ENCODE measurements at regions not wholly inside any gene's neighbourhood (a gene's known extent, or its start where the extent isn't known, plus 50 kb on each side); places are given as distances from the start of the nearest gene placed in this dataset.

- DNase-seq (ENCODE audit: low read depth in 6 of 9, low spot score in 9 of 9): no peak
- Histone ChIP-seq H3K4me3 (ENCODE audit: low read length in 2 of 2) (no peak overlapping the region), H3K4me1 (ENCODE audit: control insufficient read depth in 2 of 2, insufficient read depth in 2 of 2, low read length in 2 of 2) (no peaks in the 10 kb centered on the region), H3K36me3 (ENCODE audit: control insufficient read depth in 2 of 2, insufficient read depth in 2 of 2, low read length in 1 of 2) (no peaks in the 10 kb centered on the region), H3K27ac (ENCODE audit: low read depth in 1 of 2, low read length in 1 of 2) (no peak overlapping the region), H3K27me3 (ENCODE audit: control insufficient read depth in 2 of 2, insufficient read depth in 1 of 2, low read length in 1 of 2) (no peaks in the 10 kb centered on the region), H3K9me3 (ENCODE audit: control insufficient read depth in 2 of 2, insufficient read depth in 1 of 2, low read length in 1 of 2) (no peaks in the 10 kb centered on the region)
- 72% methylated on average over 2 of the region's 2 CpGs for WGBS
Observed at GRCh38 chr2:164023896-164024295, 288.1 kb upstream of the FIGN start.

GRCh38 chr2:164015328-164016123, 279.7 kb upstream of the FIGN start:
- Histone ChIP-seq H3K27ac (ENCODE audit: low read depth in 1 of 2, low read length in 1 of 2) (no peak overlapping the region), H3K4me1 (ENCODE audit: control insufficient read depth in 2 of 2, insufficient read depth in 2 of 2, low read length in 2 of 2) (no peaks in the 10 kb centered on the region), H3K4me3 (ENCODE audit: low read length in 2 of 2) (no peak overlapping the region), H3K9me3 (ENCODE audit: control insufficient read depth in 2 of 2, insufficient read depth in 1 of 2, low read length in 1 of 2) (no peaks in the 10 kb centered on the region), H3K27me3 (ENCODE audit: control insufficient read depth in 2 of 2, insufficient read depth in 1 of 2, low read length in 1 of 2) (no peaks in the 10 kb centered on the region), H3K36me3 (ENCODE audit: control insufficient read depth in 2 of 2, insufficient read depth in 2 of 2, low read length in 1 of 2) (no peaks in the 10 kb centered on the region)
- 84% methylated on average over 12 of the region's 12 CpGs for WGBS
- no peak for DNase-seq (ENCODE audit: low read depth in 6 of 9, low spot score in 9 of 9)

GRCh38 chr2:164014791-164015190, 279.0 kb upstream of the FIGN start:
- DNase-seq (ENCODE audit: low read depth in 6 of 9, low spot score in 9 of 9): no peak
- WGBS: 94% methylated on average over 1 of the region's 1 CpG
- Histone ChIP-seq H3K27me3 (ENCODE audit: control insufficient read depth in 2 of 2, insufficient read depth in 1 of 2, low read length in 1 of 2) (no peaks in the 10 kb centered on the region), H3K9me3 (ENCODE audit: control insufficient read depth in 2 of 2, insufficient read depth in 1 of 2, low read length in 1 of 2) (no peaks in the 10 kb centered on the region), H3K36me3 (ENCODE audit: control insufficient read depth in 2 of 2, insufficient read depth in 2 of 2, low read length in 1 of 2) (no peaks in the 10 kb centered on the region), H3K4me3 (ENCODE audit: low read length in 2 of 2) (no peak overlapping the region), H3K27ac (ENCODE audit: low read depth in 1 of 2, low read length in 1 of 2) (no peak overlapping the region), H3K4me1 (ENCODE audit: control insufficient read depth in 2 of 2, insufficient read depth in 2 of 2, low read length in 2 of 2) (no peaks in the 10 kb centered on the region)

- Histone ChIP-seq H3K4me3 (ENCODE audit: low read length in 2 of 2) (no peak overlapping the region), H3K9me3 (ENCODE audit: control insufficient read depth in 2 of 2, insufficient read depth in 1 of 2, low read length in 1 of 2) (no peaks in the 10 kb centered on the region), H3K36me3 (ENCODE audit: control insufficient read depth in 2 of 2, insufficient read depth in 2 of 2, low read length in 1 of 2) (no peaks in the 10 kb centered on the region), H3K27me3 (ENCODE audit: control insufficient read depth in 2 of 2, insufficient read depth in 1 of 2, low read length in 1 of 2) (no peaks in the 10 kb centered on the region), H3K27ac (ENCODE audit: low read depth in 1 of 2, low read length in 1 of 2) (no peak overlapping the region), H3K4me1 (ENCODE audit: control insufficient read depth in 2 of 2, insufficient read depth in 2 of 2, low read length in 2 of 2) (no peaks in the 10 kb centered on the region)
- no peak for DNase-seq (ENCODE audit: low read depth in 6 of 9, low spot score in 9 of 9)
- WGBS: 92% methylated on average over 11 of the region's 11 CpGs
Observed at GRCh38 chr2:164014068-164014731, 278.4 kb upstream of the FIGN start.

- DNase-seq (ENCODE audit: low read depth in 6 of 9, low spot score in 9 of 9): no peak
- no peaks in the 10 kb centered on the region for H3K4me1 ChIP-seq (ENCODE audit: control insufficient read depth in 2 of 2, insufficient read depth in 2 of 2, low read length in 2 of 2)
- no peak overlapping the region for H3K4me3 ChIP-seq (ENCODE audit: low read length in 2 of 2)
- no peak overlapping the region for H3K27ac ChIP-seq (ENCODE audit: low read depth in 1 of 2, low read length in 1 of 2)
- no peaks in the 10 kb centered on the region for H3K27me3 ChIP-seq (ENCODE audit: control insufficient read depth in 2 of 2, insufficient read depth in 1 of 2, low read length in 1 of 2)
- no peaks in the 10 kb centered on the region for H3K9me3 ChIP-seq (ENCODE audit: control insufficient read depth in 2 of 2, insufficient read depth in 1 of 2, low read length in 1 of 2)
- WGBS: 98% methylated on average over 3 of the region's 3 CpGs
- H3K36me3 ChIP-seq (ENCODE audit: control insufficient read depth in 2 of 2, insufficient read depth in 2 of 2, low read length in 1 of 2): no peaks in the 10 kb centered on the region
Observed at GRCh38 chr2:164012581-164012980, 276.8 kb upstream of the FIGN start.

- no peaks in the 10 kb centered on the region for H3K9me3 ChIP-seq (ENCODE audit: control insufficient read depth in 2 of 2, insufficient read depth in 1 of 2, low read length in 1 of 2)
- H3K27me3 ChIP-seq (ENCODE audit: control insufficient read depth in 2 of 2, insufficient read depth in 1 of 2, low read length in 1 of 2): no peaks in the 10 kb centered on the region
- no peak for DNase-seq (ENCODE audit: low read depth in 6 of 9, low spot score in 9 of 9)
- WGBS: 78% methylated on average over 7 of the region's 7 CpGs
- no peak overlapping the region for H3K27ac ChIP-seq (ENCODE audit: low read depth in 1 of 2, low read length in 1 of 2)
- no peak overlapping the region for H3K4me3 ChIP-seq (ENCODE audit: low read length in 2 of 2)
- H3K4me1 ChIP-seq (ENCODE audit: control insufficient read depth in 2 of 2, insufficient read depth in 2 of 2, low read length in 2 of 2): no peaks in the 10 kb centered on the region
- H3K36me3 ChIP-seq (ENCODE audit: control insufficient read depth in 2 of 2, insufficient read depth in 2 of 2, low read length in 1 of 2): no peaks in the 10 kb centered on the region
Observed at GRCh38 chr2:164009756-164010337, 274.0 kb upstream of the FIGN start.

GRCh38 chr2:164008752-164009151, 272.9 kb upstream of the FIGN start:
- no peaks in the 10 kb centered on the region for H3K27me3 ChIP-seq (ENCODE audit: control insufficient read depth in 2 of 2, insufficient read depth in 1 of 2, low read length in 1 of 2)
- no peak overlapping the region for H3K27ac ChIP-seq (ENCODE audit: low read depth in 1 of 2, low read length in 1 of 2)
- no peak for DNase-seq (ENCODE audit: low read depth in 6 of 9, low spot score in 9 of 9)
- 89% methylated on average over 4 of the region's 4 CpGs for WGBS
- H3K36me3 ChIP-seq (ENCODE audit: control insufficient read depth in 2 of 2, insufficient read depth in 2 of 2, low read length in 1 of 2): no peaks in the 10 kb centered on the region
- no peaks in the 10 kb centered on the region for H3K4me1 ChIP-seq (ENCODE audit: control insufficient read depth in 2 of 2, insufficient read depth in 2 of 2, low read length in 2 of 2)
- H3K4me3 ChIP-seq (ENCODE audit: low read length in 2 of 2): no peak overlapping the region
- H3K9me3 ChIP-seq (ENCODE audit: control insufficient read depth in 2 of 2, insufficient read depth in 1 of 2, low read length in 1 of 2): no peaks in the 10 kb centered on the region

- WGBS: 93% methylated on average over 2 of the region's 2 CpGs
- Histone ChIP-seq H3K27me3 (ENCODE audit: control insufficient read depth in 2 of 2, insufficient read depth in 1 of 2, low read length in 1 of 2) (no peaks in the 10 kb centered on the region), H3K4me3 (ENCODE audit: low read length in 2 of 2) (no peak overlapping the region), H3K9me3 (ENCODE audit: control insufficient read depth in 2 of 2, insufficient read depth in 1 of 2, low read length in 1 of 2) (no peaks in the 10 kb centered on the region), H3K36me3 (ENCODE audit: control insufficient read depth in 2 of 2, insufficient read depth in 2 of 2, low read length in 1 of 2) (no peaks in the 10 kb centered on the region), H3K4me1 (ENCODE audit: control insufficient read depth in 2 of 2, insufficient read depth in 2 of 2, low read length in 2 of 2) (no peaks in the 10 kb centered on the region), H3K27ac (ENCODE audit: low read depth in 1 of 2, low read length in 1 of 2) (no peak overlapping the region)
- no peak for DNase-seq (ENCODE audit: low read depth in 6 of 9, low spot score in 9 of 9)
Observed at GRCh38 chr2:164006704-164007103, 270.9 kb upstream of the FIGN start.

- 93% methylated on average over 2 of the region's 2 CpGs for WGBS
- no peak overlapping the region for H3K4me3 ChIP-seq (ENCODE audit: low read length in 2 of 2)
Observed at GRCh38 chr2:164000176-164000575, 264.4 kb upstream of the FIGN start.

More at GRCh38 chr2:164000176-164000575, 264.4 kb upstream of the FIGN start:
- H3K4me1 ChIP-seq (ENCODE audit: control insufficient read depth in 2 of 2, insufficient read depth in 2 of 2, low read length in 2 of 2): no peaks in the 10 kb centered on the region
- H3K36me3 ChIP-seq (ENCODE audit: control insufficient read depth in 2 of 2, insufficient read depth in 2 of 2, low read length in 1 of 2): no peaks in the 10 kb centered on the region
- no peak overlapping the region for H3K27ac ChIP-seq (ENCODE audit: low read depth in 1 of 2, low read length in 1 of 2)
- no peaks in the 10 kb centered on the region for H3K27me3 ChIP-seq (ENCODE audit: control insufficient read depth in 2 of 2, insufficient read depth in 1 of 2, low read length in 1 of 2)
- DNase-seq (ENCODE audit: low read depth in 6 of 9, low spot score in 9 of 9): no peak
- H3K9me3 ChIP-seq (ENCODE audit: control insufficient read depth in 2 of 2, insufficient read depth in 1 of 2, low read length in 1 of 2): no peaks in the 10 kb centered on the region

All from thymus (tissue), 11 donors.